ENCODE measurements at regions not wholly inside any gene's neighbourhood (a gene's known extent, or its start where the extent isn't known, plus 50 kb on each side); places are given as distances from the start of the nearest gene placed in this dataset.

- Histone ChIP-seq H4K20me1 (ENCODE audit: insufficient read depth, low read length) (no peaks in the 10 kb centered on the region), H3F3A (ENCODE audit: insufficient read depth, low read length) (no peaks in the 10 kb centered on the region), H3K4me3 (ENCODE audit: low read depth, low read length, poor library complexity, severe bottlenecking) (no peak overlapping the region)
Measured at GRCh38 chr1:227472772-227473171, 90.6 kb upstream of the ZNF678 start.

GRCh38 chr1:227470688-227471087 lies 92.7 kb upstream of the ZNF678 start:
- Histone ChIP-seq H4K20me1 (ENCODE audit: insufficient read depth, low read length) (no peaks in the 10 kb centered on the region), H3K9me3 (ENCODE audit: low read length) (no peaks in the 10 kb centered on the region), H3F3A (ENCODE audit: insufficient read depth, low read length) (no peaks in the 10 kb centered on the region), H2AFZ (ENCODE audit: low read length) (no peak overlapping the region), H3K4me3 (ENCODE audit: low read depth, low read length, poor library complexity, severe bottlenecking) (no peak overlapping the region), H3K4me1 (ENCODE audit: insufficient read depth, low read length, severe bottlenecking) (no peaks in the 10 kb centered on the region), H3K27ac (ENCODE audit: low read depth, low read length, poor library complexity, severe bottlenecking) (no peak overlapping the region), H3K4me2 (ENCODE audit: low read length) (no peak overlapping the region), H3K27me3 (ENCODE audit: insufficient read depth, low read length) (no peaks in the 10 kb centered on the region), H3K9ac (ENCODE audit: low read length) (no peak overlapping the region), H3K36me3 (ENCODE audit: insufficient read depth, low read length) (no peaks in the 10 kb centered on the region), H3K9me2 (ENCODE audit: low read depth, low read length) (no peaks in the 10 kb centered on the region), H3K79me2 (ENCODE audit: insufficient read depth, low read length) (no peaks in the 10 kb centered on the region)
- TF ChIP-seq EZH2 (IDR thresholded peaks at IDR 0.05; ENCODE audit: borderline replicate concordance, low read length): no peak
- TF ChIP-seq CTCF (IDR thresholded peaks at IDR 0.05; ENCODE audit: low read length): no peak

More at GRCh38 chr1:227472772-227473171, 90.6 kb upstream of the ZNF678 start:
- Histone ChIP-seq H3K9me2 (ENCODE audit: low read depth, low read length) (no peaks in the 10 kb centered on the region), H3K36me3 (ENCODE audit: insufficient read depth, low read length) (no peaks in the 10 kb centered on the region), H3K79me2 (ENCODE audit: insufficient read depth, low read length) (no peaks in the 10 kb centered on the region), H3K27me3 (ENCODE audit: insufficient read depth, low read length) (no peaks in the 10 kb centered on the region), H3K4me2 (ENCODE audit: low read length) (no peak overlapping the region), H2AFZ (ENCODE audit: low read length) (no peak overlapping the region), H3K9ac (ENCODE audit: low read length) (no peak overlapping the region), H3K27ac (ENCODE audit: low read depth, low read length, poor library complexity, severe bottlenecking) (no peak overlapping the region), H3K9me3 (ENCODE audit: low read length) (no peaks in the 10 kb centered on the region), H3K4me1 (ENCODE audit: insufficient read depth, low read length, severe bottlenecking) (no peaks in the 10 kb centered on the region)
- TF ChIP-seq CTCF (IDR thresholded peaks at IDR 0.05; ENCODE audit: low read length): no peak

- Histone ChIP-seq H3K9me3 (ENCODE audit: low read length) (no peaks in the 10 kb centered on the region), H3K79me2 (ENCODE audit: insufficient read depth, low read length) (no peaks in the 10 kb centered on the region), H3K4me3 (ENCODE audit: low read depth, low read length, poor library complexity, severe bottlenecking) (no peak overlapping the region), H3K9me2 (ENCODE audit: low read depth, low read length) (no peaks in the 10 kb centered on the region), H2AFZ (ENCODE audit: low read length) (no peak overlapping the region), H3K36me3 (ENCODE audit: insufficient read depth, low read length) (no peaks in the 10 kb centered on the region), H3K27me3 (ENCODE audit: insufficient read depth, low read length) (no peaks in the 10 kb centered on the region), H3F3A (ENCODE audit: insufficient read depth, low read length) (no peaks in the 10 kb centered on the region), H3K9ac (ENCODE audit: low read length) (no peak overlapping the region), H4K20me1 (ENCODE audit: insufficient read depth, low read length) (no peaks in the 10 kb centered on the region), H3K4me2 (ENCODE audit: low read length) (no peak overlapping the region), H3K27ac (ENCODE audit: low read depth, low read length, poor library complexity, severe bottlenecking) (no peak overlapping the region), H3K4me1 (ENCODE audit: insufficient read depth, low read length, severe bottlenecking) (no peaks in the 10 kb centered on the region)
- no peak for TF ChIP-seq CTCF (IDR thresholded peaks at IDR 0.05; ENCODE audit: low read length)
- TF ChIP-seq EZH2 (IDR thresholded peaks at IDR 0.05; ENCODE audit: borderline replicate concordance, low read length): no peak
Measured at GRCh38 chr1:227469708-227470107, 93.6 kb upstream of the ZNF678 start.
